Left lobe of liver (tissue), 2 donors: ENCODE measurements at regions not wholly inside any gene's neighbourhood (a gene's known extent, or its start where the extent isn't known, plus 50 kb on each side); places are given as distances from the start of the nearest gene placed in this dataset.

Experiments used
- ATAC-seq: fragments of 200-7000 bp; cut with Tn5 transposase; one replicate; pipeline ENCODE4 v1.9.1; 2020; ENCODE audit warnings: mild to moderate bottlenecking, moderate library complexity
- DNase-seq: peaks from one replicate; pipeline ENCODE4 v3.0.0-alpha.2; 2020; ENCODE audit warnings: low spot score
- donor health status: DM: no; HTN: no; CAD: no; lungs with moderate emphysema.
- donor health status: DM: no; HTN: yes; CAD: no.

- ATAC-seq (no peak), DNase-seq (no peak)
Observed at GRCh38 chr20:17014217-17014616, 212.6 kb upstream of the PCSK2 start.

GRCh38 chr20:17014756-17015366 is 212.0 kb upstream of the PCSK2 start:
- ATAC-seq, result no peak

GRCh38 chr20:17017232-17017631 is 209.6 kb upstream of the PCSK2 start:
- no peak for ATAC-seq

More at GRCh38 chr20:17014756-17015366, 212.0 kb upstream of the PCSK2 start:
- no peak for DNase-seq

GRCh38 chr20:17021481-17021880 is 205.4 kb upstream of the PCSK2 start:
- DNase-seq (no peak), ATAC-seq (no peak)

More at GRCh38 chr20:17017232-17017631, 209.6 kb upstream of the PCSK2 start:
- no peak for DNase-seq

GRCh38 chr20:17023036-17023435 is 203.8 kb upstream of the PCSK2 start:
- no peak for DNase-seq

GRCh38 chr20:17023806-17024205 is 203.0 kb upstream of the PCSK2 start:
- ATAC-seq (no peak), DNase-seq (no peak)

More at GRCh38 chr20:17023036-17023435, 203.8 kb upstream of the PCSK2 start:
- no peak for ATAC-seq

- ATAC-seq, result no peak
- no peak for DNase-seq
Observed at GRCh38 chr20:17024513-17025119, 202.2 kb upstream of the PCSK2 start.

- ATAC-seq (no peak), DNase-seq (no peak)
Observed at GRCh38 chr20:17026346-17026745, 200.5 kb upstream of the PCSK2 start.

GRCh38 chr20:17029698-17030097 is 197.1 kb upstream of the PCSK2 start:
- DNase-seq (no peak), ATAC-seq (no peak)

GRCh38 chr20:17036541-17036940 is 190.3 kb upstream of the PCSK2 start:
- DNase-seq, result no peak
- ATAC-seq, result no peak

- DNase-seq, result no peak
- no peak for ATAC-seq
Observed at GRCh38 chr20:17042122-17042521, 184.7 kb upstream of the PCSK2 start.

- no peak for DNase-seq
- ATAC-seq, result no peak
Observed at GRCh38 chr20:17043323-17043722, 183.5 kb upstream of the PCSK2 start.

- DNase-seq (no peak), ATAC-seq (no peak)
Observed at GRCh38 chr20:17044891-17045290, 181.9 kb upstream of the PCSK2 start.

- DNase-seq (no peak), ATAC-seq (no peak)
Observed at GRCh38 chr20:17059465-17059864, 167.4 kb upstream of the PCSK2 start.

GRCh38 chr20:17061715-17062114 is 165.1 kb upstream of the PCSK2 start:
- no peak for ATAC-seq
- DNase-seq, result no peak

- no peak for ATAC-seq
- no peak for DNase-seq
Observed at GRCh38 chr20:17062712-17063111, 164.1 kb upstream of the PCSK2 start.

- no peak for DNase-seq
- ATAC-seq, result no peak
Observed at GRCh38 chr20:17066902-17067301, 159.9 kb upstream of the PCSK2 start.

- ATAC-seq, result no peak
Observed at GRCh38 chr20:17068084-17068711, 158.6 kb upstream of the PCSK2 start.

GRCh38 chr20:17077030-17077429 is 149.8 kb upstream of the PCSK2 start:
- DNase-seq (no peak), ATAC-seq (no peak)

More at GRCh38 chr20:17068084-17068711, 158.6 kb upstream of the PCSK2 start:
- DNase-seq, result no peak

- ATAC-seq (no peak), DNase-seq (no peak)
Observed at GRCh38 chr20:17083738-17084137, 143.1 kb upstream of the PCSK2 start.

- DNase-seq (no peak), ATAC-seq (no peak)
Observed at GRCh38 chr20:17084909-17085308, 141.9 kb upstream of the PCSK2 start.

- no peak for ATAC-seq
Observed at GRCh38 chr20:17093782-17094181, 133.1 kb upstream of the PCSK2 start.

More at GRCh38 chr20:17093782-17094181, 133.1 kb upstream of the PCSK2 start:
- DNase-seq, result no peak
